ENCODE measurements at regions not wholly inside any gene's neighbourhood (a gene's known extent, or its start where the extent isn't known, plus 50 kb on each side); places are given as distances from the start of the nearest gene placed in this dataset.

DNA sequence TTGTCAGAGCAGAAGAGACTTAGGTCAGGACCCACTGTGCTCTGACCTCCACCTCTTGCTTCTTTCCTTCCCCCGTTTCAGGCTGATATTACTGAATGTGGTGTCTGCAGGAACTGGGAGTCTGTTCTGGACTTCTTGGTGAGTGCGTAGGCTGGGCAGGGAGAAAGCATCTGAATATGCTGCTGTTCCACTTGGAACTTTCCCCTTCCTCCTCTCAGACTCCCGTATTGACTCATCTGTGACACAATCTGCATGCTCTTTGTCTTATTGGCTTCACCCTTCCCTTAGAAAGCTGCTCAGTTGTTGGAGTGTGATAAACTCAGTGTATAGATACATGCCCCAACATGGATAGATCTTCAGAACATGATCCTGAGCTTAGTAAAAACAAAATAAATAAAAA is 137.6 kb upstream of the HABP2 start:
- Histone ChIP-seq H3K4me3 (no peak overlapping the region), H3K9me3 (replicated peaks in 1 of 3) (peaks cover 0 to 5% (median 0%) of the 10 kb centered on the region in 3 donors), H3K36me3 (replicated peaks in 1 of 2) (no peaks in the 10 kb centered on the region), H3K27ac (no peak overlapping the region), H3K27me3 (no peaks in the 10 kb centered on the region), H3K4me1 (replicated peaks in 1 of 2) (no peaks in the 10 kb centered on the region)
- intact Hi-C loops (cut with DNase I), result no loop called here
- 53 to 63% (median 61%) methylated on average over 3 of the region's 3 CpGs for WGBS, 4 donors
- no peak for DNase-seq
- TF ChIP-seq, protein P1, sequence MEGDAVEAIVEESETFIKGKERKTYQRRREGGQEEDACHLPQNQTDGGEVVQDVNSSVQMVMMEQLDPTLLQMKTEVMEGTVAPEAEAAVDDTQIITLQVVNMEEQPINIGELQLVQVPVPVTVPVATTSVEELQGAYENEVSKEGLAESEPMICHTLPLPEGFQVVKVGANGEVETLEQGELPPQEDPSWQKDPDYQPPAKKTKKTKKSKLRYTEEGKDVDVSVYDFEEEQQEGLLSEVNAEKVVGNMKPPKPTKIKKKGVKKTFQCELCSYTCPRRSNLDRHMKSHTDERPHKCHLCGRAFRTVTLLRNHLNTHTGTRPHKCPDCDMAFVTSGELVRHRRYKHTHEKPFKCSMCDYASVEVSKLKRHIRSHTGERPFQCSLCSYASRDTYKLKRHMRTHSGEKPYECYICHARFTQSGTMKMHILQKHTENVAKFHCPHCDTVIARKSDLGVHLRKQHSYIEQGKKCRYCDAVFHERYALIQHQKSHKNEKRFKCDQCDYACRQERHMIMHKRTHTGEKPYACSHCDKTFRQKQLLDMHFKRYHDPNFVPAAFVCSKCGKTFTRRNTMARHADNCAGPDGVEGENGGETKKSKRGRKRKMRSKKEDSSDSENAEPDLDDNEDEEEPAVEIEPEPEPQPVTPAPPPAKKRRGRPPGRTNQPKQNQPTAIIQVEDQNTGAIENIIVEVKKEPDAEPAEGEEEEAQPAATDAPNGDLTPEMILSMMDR (IDR thresholded peaks at IDR 0.05), result no peak
- no peak for TF ChIP-seq POLR2A (IDR thresholded peaks at IDR 0.05)

DNA sequence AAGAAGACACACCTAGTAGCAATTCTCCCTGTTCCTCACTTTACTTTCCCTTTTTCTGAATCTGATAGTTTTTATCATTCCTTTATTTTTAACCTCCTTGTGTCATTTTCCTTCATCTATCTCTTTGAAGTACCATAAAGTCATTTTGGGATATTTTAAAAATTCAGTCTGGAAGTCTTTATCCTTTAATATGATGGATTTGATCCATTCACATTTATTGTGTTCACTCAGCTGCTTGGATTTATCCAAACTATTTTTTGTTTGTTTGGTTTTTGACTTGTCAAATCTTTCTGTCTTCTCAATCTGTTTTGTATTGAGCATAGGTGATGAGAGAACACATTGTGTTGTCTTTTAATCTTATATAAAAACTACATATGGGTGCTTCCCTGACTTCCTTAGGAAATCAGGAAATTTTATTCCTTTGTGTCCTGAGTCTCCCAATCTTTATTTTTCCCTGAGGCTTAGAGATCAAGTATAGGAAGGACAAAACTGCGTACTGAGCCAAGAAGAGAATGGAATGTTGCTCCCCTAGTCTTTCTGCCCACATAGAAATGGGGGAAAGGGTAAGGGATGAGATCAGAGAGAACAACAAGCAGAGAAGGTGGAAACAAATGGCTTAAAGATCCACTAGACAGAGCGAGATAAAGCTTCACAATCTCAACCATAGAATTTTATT is 132.7 kb upstream of the HABP2 start:
- TF ChIP-seq, protein P1 (IDR thresholded peaks at IDR 0.05), result no peak
- no peak for TF ChIP-seq POLR2A (IDR thresholded peaks at IDR 0.05)
- 39 to 74% (median 59%) methylated on average over 2 of the region's 2 CpGs for WGBS, 4 donors
- DNase-seq, result no peak
- no peaks in the 10 kb centered on the region for H3K36me3 ChIP-seq (replicated peaks in 1 of 2)
- no peak overlapping the region for H3K4me3 ChIP-seq
- peaks cover 0 to 8% (median 0%) of the 10 kb centered on the region in 3 donors for H3K9me3 ChIP-seq (replicated peaks in 1 of 3)
- no peaks in the 10 kb centered on the region for H3K4me1 ChIP-seq (replicated peaks in 1 of 2)
- no peaks in the 10 kb centered on the region for H3K27me3 ChIP-seq
- intact Hi-C loops (cut with DNase I), result no loop called here
- no peak overlapping the region for H3K27ac ChIP-seq

- intact Hi-C loops (cut with DNase I), result no loop called here
- peaks cover 0 to 8% (median 0%) of the 10 kb centered on the region in 3 donors for H3K9me3 ChIP-seq (replicated peaks in 1 of 3)
- no peaks in the 10 kb centered on the region for H3K4me1 ChIP-seq (replicated peaks in 1 of 2)
- TF ChIP-seq, protein P1 (IDR thresholded peaks at IDR 0.05), result no peak
- TF ChIP-seq POLR2A (IDR thresholded peaks at IDR 0.05), result no peak
- H3K4me3 ChIP-seq, result no peak overlapping the region
- no peaks in the 10 kb centered on the region for H3K27me3 ChIP-seq
- no peak overlapping the region for H3K27ac ChIP-seq
- DNase-seq, result no peak
- WGBS, 4 donors, result 77 to 88% (median 84%) methylated on average over 9 of the region's 9 CpGs
- H3K36me3 ChIP-seq (replicated peaks in 1 of 2), result no peaks in the 10 kb centered on the region
These were observed 131.8 kb upstream of the HABP2 start for GRCh38 chr10:113420733-113421675.

- Histone ChIP-seq H3K9me3 (replicated peaks in 1 of 3) (peaks cover 0 to 8% (median 0%) of the 10 kb centered on the region in 3 donors), H3K4me1 (replicated peaks in 1 of 2) (no peaks in the 10 kb centered on the region), H3K36me3 (replicated peaks in 1 of 2) (no peaks in the 10 kb centered on the region), H3K4me3 (no peak overlapping the region), H3K27me3 (no peaks in the 10 kb centered on the region), H3K27ac (no peak overlapping the region)
- 88 to 99% (median 96%) methylated on average over 2 of the region's 2 CpGs for WGBS, 4 donors
- DNase-seq, result no peak
- TF ChIP-seq, protein P1 (IDR thresholded peaks at IDR 0.05), result no peak
- TF ChIP-seq POLR2A (IDR thresholded peaks at IDR 0.05), result no peak
- intact Hi-C loops (cut with DNase I), result no loop called here
These were observed 130.5 kb upstream of the HABP2 start for GRCh38 chr10:113422371-113422770.
